Panc1 (cell line): ENCODE measurements at regions not wholly inside any gene's neighbourhood (a gene's known extent, or its start where the extent isn't known, plus 50 kb on each side); places are given as distances from the start of the nearest gene placed in this dataset.

ENCODE experiments used
- ATAC-seq: fragments of 200-7000 bp; cut with Tn5 transposase; 2 replicates; pipeline ENCODE4 v1.9.1; 2020; ENCODE audit warnings: mild to moderate bottlenecking, moderate library complexity
- BruUV-seq: library from RNA; stranded (reverse); fragments of 400-500 nt; replicated peaks from 2 replicates; lab custom pipeline; 2021; lab: Mats Ljungman, UMichigan
- CTCF ChIA-PET: fragments of 300-600 bp; sonication (Branson Sonifier 250); formaldehyde crosslinking; loops from one replicate; lab custom pipeline; 2022; ENCODE audit warnings: antibody characterized with exemption; lab: Charles Lee
- POLR2A ChIA-PET: fragments of 300-600 bp; sonication (Branson Sonifier 250); formaldehyde crosslinking; loops from one replicate; lab custom pipeline; 2022; ENCODE audit warnings: antibody characterized with exemption; lab: Charles Lee
- DNase-seq: peaks from one replicate; pipeline ENCODE4 v3.0.0-alpha.2; 2010; ENCODE audit warnings: low read depth, low spot score
- H3K27ac ChIP-seq: 2 replicates; pipeline ENCODE4 v1.5.1; 2011; ENCODE audit warnings: mild to moderate bottlenecking, low read length, inconsistent platforms
- H3K27me3 ChIP-seq: fragments of 200-500 bp; sonication (Bioruptor generic); 2 replicates; pipeline ENCODE4 v1.6.0; 2014; ENCODE audit warnings: low read length, inconsistent platforms; ENCODE audit not compliant: control insufficient read depth, insufficient read depth
- H3K36me3 ChIP-seq: fragments of 200-500 bp; sonication (Bioruptor generic); 2 replicates; pipeline ENCODE4 v1.5.1; 2014; ENCODE audit warnings: inconsistent platforms, mild to moderate bottlenecking, low read length, moderate library complexity; ENCODE audit not compliant: control insufficient read depth, insufficient read depth
- H3K4me1 ChIP-seq: 2 replicates; pipeline ENCODE4 v1.5.1; 2011; ENCODE audit warnings: inconsistent platforms, mild to moderate bottlenecking, low read length, moderate library complexity; ENCODE audit not compliant: control insufficient read depth, insufficient read depth
- H3K4me3 ChIP-seq, 2 experiments: 2 replicates each; pipeline ENCODE4 v1.5.1; 2011 to 2012; ENCODE audit warnings: low read depth in 2 of 2, low read length in 2 of 2, mild to moderate bottlenecking in 2 of 2, inconsistent platforms in 1 of 2, moderate library complexity in 1 of 2
- H3K9me3 ChIP-seq: fragments of 200-500 bp; sonication (Bioruptor generic); 2 replicates; pipeline ENCODE4 v1.5.1; 2014; ENCODE audit warnings: low read depth, mild to moderate bottlenecking, inconsistent platforms, low read length, moderate library complexity; ENCODE audit not compliant: control insufficient read depth, insufficient read depth
- POLR2AphosphoS5 ChIP-seq: IDR thresholded peaks from 2 replicates; pipeline ENCODE4 v1.6.1; 2012; ENCODE audit warnings: mild to moderate bottlenecking, low read depth, low read length, moderate library complexity
- SIN3A ChIP-seq: IDR thresholded peaks from 2 replicates; pipeline ENCODE4 v1.6.1; 2012; ENCODE audit warnings: low read depth, mild to moderate bottlenecking, low read length, moderate library complexity, borderline replicate concordance; ENCODE audit not compliant: insufficient read depth
- TCF7L2 ChIP-seq: IDR thresholded peaks from 2 replicates; pipeline ENCODE4 v1.6.1; 2011; ENCODE audit warnings: mild to moderate bottlenecking, low read depth, low read length, inconsistent platforms
- in situ Hi-C: cut with HindIII; loops from 2 replicates; pipeline ENCODE4 v1.10.0; 2016; ENCODE audit warnings: low sequenced_read_pairs, low pct_unique_long_range_greater_than_20kb
- intact Hi-C: fragments of 100-400 bp; cut with micrococcal nuclease; formaldehyde crosslinking; loops from one replicate; pipeline ENCODE4 v1.10.0; 2022; ENCODE audit not compliant: unreplicated experiment
- TF ChIP-seq, protein P1 (sequence below): fragments of 450-650 bp; IDR thresholded peaks from 2 replicates; pipeline ENCODE4 v1.5.1; 2017; ENCODE audit warnings: mild to moderate bottlenecking
- TF ChIP-seq, protein P2 (sequence below), 2 experiments: IDR thresholded peaks; 2 replicates each; pipeline ENCODE4 v1.6.1; 2011 to 2012; ENCODE audit warnings: low read depth in 2 of 2, control low read depth in 1 of 2, low read length in 1 of 2, mild to moderate bottlenecking in 1 of 2, moderate library complexity in 1 of 2; ENCODE audit not compliant: insufficient read depth in 1 of 2

DNA sequence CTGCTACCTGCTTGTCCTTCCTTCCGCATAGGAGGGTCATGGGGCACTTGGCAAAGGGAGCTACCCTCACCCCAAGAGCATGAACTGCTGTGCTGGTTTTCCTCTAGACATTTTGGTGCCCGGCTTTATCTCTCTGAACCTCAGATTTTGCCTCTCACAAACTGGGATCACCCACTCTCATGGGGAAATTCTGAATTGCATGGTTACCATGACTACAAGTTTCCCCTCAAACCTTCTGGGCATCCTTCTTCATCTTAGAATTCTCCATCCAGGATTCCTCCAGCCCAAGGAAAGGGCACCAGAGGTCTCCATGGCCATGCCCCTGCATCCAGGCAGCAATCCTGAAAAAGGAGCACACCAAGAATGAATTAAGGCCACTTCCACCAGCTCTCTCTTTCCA, 180.1 kb upstream of the NECTIN1 start:
- H3K36me3 ChIP-seq, result no peaks in the 10 kb centered on the region
- no peaks in the 10 kb centered on the region for H3K9me3 ChIP-seq
- H3K27ac ChIP-seq, result no peak overlapping the region
- TF ChIP-seq TCF7L2, result no peak
- TF ChIP-seq POLR2AphosphoS5, result no peak
- TF ChIP-seq, protein P1, sequence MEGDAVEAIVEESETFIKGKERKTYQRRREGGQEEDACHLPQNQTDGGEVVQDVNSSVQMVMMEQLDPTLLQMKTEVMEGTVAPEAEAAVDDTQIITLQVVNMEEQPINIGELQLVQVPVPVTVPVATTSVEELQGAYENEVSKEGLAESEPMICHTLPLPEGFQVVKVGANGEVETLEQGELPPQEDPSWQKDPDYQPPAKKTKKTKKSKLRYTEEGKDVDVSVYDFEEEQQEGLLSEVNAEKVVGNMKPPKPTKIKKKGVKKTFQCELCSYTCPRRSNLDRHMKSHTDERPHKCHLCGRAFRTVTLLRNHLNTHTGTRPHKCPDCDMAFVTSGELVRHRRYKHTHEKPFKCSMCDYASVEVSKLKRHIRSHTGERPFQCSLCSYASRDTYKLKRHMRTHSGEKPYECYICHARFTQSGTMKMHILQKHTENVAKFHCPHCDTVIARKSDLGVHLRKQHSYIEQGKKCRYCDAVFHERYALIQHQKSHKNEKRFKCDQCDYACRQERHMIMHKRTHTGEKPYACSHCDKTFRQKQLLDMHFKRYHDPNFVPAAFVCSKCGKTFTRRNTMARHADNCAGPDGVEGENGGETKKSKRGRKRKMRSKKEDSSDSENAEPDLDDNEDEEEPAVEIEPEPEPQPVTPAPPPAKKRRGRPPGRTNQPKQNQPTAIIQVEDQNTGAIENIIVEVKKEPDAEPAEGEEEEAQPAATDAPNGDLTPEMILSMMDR, result no peak
- TF ChIP-seq, protein P2, sequence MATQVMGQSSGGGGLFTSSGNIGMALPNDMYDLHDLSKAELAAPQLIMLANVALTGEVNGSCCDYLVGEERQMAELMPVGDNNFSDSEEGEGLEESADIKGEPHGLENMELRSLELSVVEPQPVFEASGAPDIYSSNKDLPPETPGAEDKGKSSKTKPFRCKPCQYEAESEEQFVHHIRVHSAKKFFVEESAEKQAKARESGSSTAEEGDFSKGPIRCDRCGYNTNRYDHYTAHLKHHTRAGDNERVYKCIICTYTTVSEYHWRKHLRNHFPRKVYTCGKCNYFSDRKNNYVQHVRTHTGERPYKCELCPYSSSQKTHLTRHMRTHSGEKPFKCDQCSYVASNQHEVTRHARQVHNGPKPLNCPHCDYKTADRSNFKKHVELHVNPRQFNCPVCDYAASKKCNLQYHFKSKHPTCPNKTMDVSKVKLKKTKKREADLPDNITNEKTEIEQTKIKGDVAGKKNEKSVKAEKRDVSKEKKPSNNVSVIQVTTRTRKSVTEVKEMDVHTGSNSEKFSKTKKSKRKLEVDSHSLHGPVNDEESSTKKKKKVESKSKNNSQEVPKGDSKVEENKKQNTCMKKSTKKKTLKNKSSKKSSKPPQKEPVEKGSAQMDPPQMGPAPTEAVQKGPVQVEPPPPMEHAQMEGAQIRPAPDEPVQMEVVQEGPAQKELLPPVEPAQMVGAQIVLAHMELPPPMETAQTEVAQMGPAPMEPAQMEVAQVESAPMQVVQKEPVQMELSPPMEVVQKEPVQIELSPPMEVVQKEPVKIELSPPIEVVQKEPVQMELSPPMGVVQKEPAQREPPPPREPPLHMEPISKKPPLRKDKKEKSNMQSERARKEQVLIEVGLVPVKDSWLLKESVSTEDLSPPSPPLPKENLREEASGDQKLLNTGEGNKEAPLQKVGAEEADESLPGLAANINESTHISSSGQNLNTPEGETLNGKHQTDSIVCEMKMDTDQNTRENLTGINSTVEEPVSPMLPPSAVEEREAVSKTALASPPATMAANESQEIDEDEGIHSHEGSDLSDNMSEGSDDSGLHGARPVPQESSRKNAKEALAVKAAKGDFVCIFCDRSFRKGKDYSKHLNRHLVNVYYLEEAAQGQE (IDR thresholded peaks at IDR 0.05; ENCODE audit: insufficient read depth in 1 of 2, low read depth in 2 of 2, low read length in 1 of 2), result no peak
- no peak for TF ChIP-seq SIN3A
- no peaks in the 10 kb centered on the region for H3K4me1 ChIP-seq
- BruUV-seq, result no TSS peak
- no peak overlapping the region for H3K4me3 ChIP-seq
- in situ Hi-C loops, result no loop called here
- H3K27me3 ChIP-seq, result peaks cover 23% of the 10 kb centered on the region
- ChIA-PET POLR2A (no interaction called here), CTCF (no interaction called here)
- DNase-seq (no peak), ATAC-seq (no peak)
- intact Hi-C loops, result no loop called here

DNA sequence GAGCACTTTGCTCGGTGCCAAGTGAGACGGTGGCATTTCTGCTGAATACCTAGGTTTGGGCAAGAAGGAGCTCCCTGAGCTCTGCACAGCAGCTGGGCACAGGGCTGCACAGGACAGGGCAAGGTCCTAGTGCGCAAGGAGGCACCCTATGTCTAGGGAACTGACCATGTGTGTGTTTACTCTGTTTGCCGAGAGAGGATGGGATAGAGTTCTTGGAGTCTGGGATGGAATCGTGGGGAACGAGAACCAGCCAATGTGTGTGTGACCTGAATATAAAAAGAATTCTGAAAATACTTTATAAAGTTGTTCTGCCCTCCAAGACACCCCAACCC, 179.5 kb upstream of the NECTIN1 start:
- Histone ChIP-seq H3K27me3 (peaks cover 23% of the 10 kb centered on the region), H3K9me3 (no peaks in the 10 kb centered on the region), H3K4me1 (no peaks in the 10 kb centered on the region), H3K27ac (no peak overlapping the region), H3K4me3 (no peak overlapping the region), H3K36me3 (no peaks in the 10 kb centered on the region)
- in situ Hi-C loops, result no loop called here
- ATAC-seq, result peak; percentile 66; the same call in 1 of the 2 replicates
- DNase-seq, result no peak
- no TSS peak for BruUV-seq
- intact Hi-C loops, result no loop called here
- CTCF ChIA-PET, result no interaction called here
- TF ChIP-seq SIN3A, result no peak
- no peak for TF ChIP-seq POLR2AphosphoS5
- TF ChIP-seq, protein P1, result no peak
- TF ChIP-seq TCF7L2, result no peak
- TF ChIP-seq, protein P2 (IDR thresholded peaks at IDR 0.05; ENCODE audit: insufficient read depth in 1 of 2, low read depth in 2 of 2, low read length in 1 of 2), result no peak
- POLR2A ChIA-PET, result no interaction called here
